ENCODE measurements at regions not wholly inside any gene's neighbourhood (a gene's known extent, or its start where the extent isn't known, plus 50 kb on each side); places are given as distances from the start of the nearest gene placed in this dataset.

GRCh38 chr9:96057155-96057554, 181.7 kb downstream of the ERCC6L2 start:
- TF ChIP-seq CTCF (conservative IDR thresholded peaks at IDR 0.05; ENCODE audit: low read depth in 2 of 2): no peak
- TF ChIP-seq REST (IDR thresholded peaks at IDR 0.05; ENCODE audit: unreplicated experiment): no peak
- no peak for TF ChIP-seq ZNF114 (CRISPR knock-in tag; IDR thresholded peaks at IDR 0.05)
- no peak for TF ChIP-seq EZH2phosphoT487 (IDR thresholded peaks at IDR 0.05; ENCODE audit: unreplicated experiment)
- no peak for TF ChIP-seq ZNF331 (CRISPR knock-in tag; IDR thresholded peaks at IDR 0.05; ENCODE audit: low read depth)
- no peak for TF ChIP-seq EZH2 (IDR thresholded peaks at IDR 0.05; ENCODE audit: low read depth, unreplicated experiment)
- no peak for TF ChIP-seq CREB1 (CRISPR knock-in tag; IDR thresholded peaks at IDR 0.05; ENCODE audit: low read depth)
- TF ChIP-seq POLR2AphosphoS5 (IDR thresholded peaks at IDR 0.05; ENCODE audit: low read depth): no peak
- TF ChIP-seq JUNB (IDR thresholded peaks at IDR 0.05; ENCODE audit: unreplicated experiment): no peak
- TF ChIP-seq ZNF462 (CRISPR knock-in tag; IDR thresholded peaks at IDR 0.05): no peak
- TF ChIP-seq ETS1 (IDR thresholded peaks at IDR 0.05): no peak
- TF ChIP-seq NANOG (IDR thresholded peaks at IDR 0.05; ENCODE audit: borderline replicate concordance): no peak
- no peak for TF ChIP-seq STAT1 (IDR thresholded peaks at IDR 0.05; ENCODE audit: unreplicated experiment)
